SK-N-SH (cell line): ENCODE measurements at regions not wholly inside any gene's neighbourhood (a gene's known extent, or its start where the extent isn't known, plus 50 kb on each side); places are given as distances from the start of the nearest gene placed in this dataset.

ENCODE experiments used
- CTCF ChIA-PET: fragments of 300-600, 350-600 bp; formaldehyde crosslinking; extraction: SDS; loops from one replicate; lab custom pipeline; 2021; lab: Yijun Ruan, JAX
- POLR2A ChIA-PET: fragments of 350-600 bp; sonication (Branson Sonifier 250); formaldehyde crosslinking; extraction: SDS; loops from one replicate; lab custom pipeline; 2020; ENCODE audit warnings: antibody characterized with exemption, inconsistent platforms; lab: Yijun Ruan, JAX
- DNase-seq: peaks from one replicate; pipeline ENCODE4 v3.0.0; 2012
- H2AFZ ChIP-seq: fragments of 200-600 bp; sonication (generic); 2 replicates; pipeline ENCODE4 v1.8.1; 2016; ENCODE audit warnings: antibody characterized with exemption, mild to moderate bottlenecking, low read depth
- H3F3A ChIP-seq: fragments of 200-600 bp; sonication (generic); replicated peaks from 2 replicates; pipeline ENCODE3; 2016; ENCODE audit warnings: antibody characterized with exemption, mild to moderate bottlenecking; ENCODE audit not compliant: insufficient read depth
- H3K27ac ChIP-seq, 2 experiments: fragments of 200-500 bp in 1 of 2; fragments of 200-600 bp in 1 of 2; sonication (Bioruptor generic) in 1 of 2; sonication (generic), shearing (Covaris generic) in 1 of 2; 2 replicates each; pipeline versions ENCODE4 v1.5.1 to v1.6.1; 2014 to 2016; ENCODE audit warnings: low read depth in 2 of 2, inconsistent platforms in 1 of 2, low read length in 1 of 2, mild to moderate bottlenecking in 1 of 2, mixed read lengths in 1 of 2
- H3K27me3 ChIP-seq: fragments of 200-600 bp; sonication (generic), shearing (Covaris generic); 2 replicates; pipeline ENCODE4 v1.6.1; 2016; ENCODE audit warnings: mixed run types; ENCODE audit not compliant: insufficient read depth
- H3K36me3 ChIP-seq, 2 experiments: fragments of 200-500 bp in 1 of 2; fragments of 200-600 bp in 1 of 2; sonication (Bioruptor generic) in 1 of 2; sonication (generic) in 1 of 2; replicated peaks in 1 of 2; 2 replicates each; pipeline versions ENCODE3 to v1.5.1; 2014 to 2016; ENCODE audit warnings: low read length in 1 of 2, mild to moderate bottlenecking in 1 of 2; ENCODE audit not compliant: insufficient read depth in 2 of 2, control insufficient read depth in 1 of 2
- H3K4me1 ChIP-seq, 2 experiments: fragments of 200-500 bp in 1 of 2; fragments of 200-600 bp in 1 of 2; sonication (Bioruptor generic) in 1 of 2; sonication (generic), shearing (Covaris generic) in 1 of 2; 2 replicates each; pipeline versions ENCODE4 v1.5.1 to v1.6.1; 2014 to 2016; ENCODE audit warnings: low read depth in 1 of 2, low read length in 1 of 2, mixed run types in 1 of 2; ENCODE audit not compliant: insufficient read depth in 2 of 2, control insufficient read depth in 1 of 2
- H3K4me2 ChIP-seq: fragments of 200-600 bp; sonication (generic), shearing (Covaris generic); 2 replicates; pipeline ENCODE4 v1.6.1; 2017; ENCODE audit warnings: mixed run types
- H3K4me3 ChIP-seq, 2 experiments: fragments of 200-500 bp in 1 of 2; fragments of 200-600 bp in 1 of 2; sonication (Bioruptor generic) in 1 of 2; sonication (generic), shearing (Covaris generic) in 1 of 2; 2 replicates each; pipeline versions ENCODE4 v1.5.1 to v1.8.1; 2014 to 2016; ENCODE audit warnings: low read depth in 2 of 2, inconsistent platforms in 1 of 2, low read length in 1 of 2, mild to moderate bottlenecking in 1 of 2, mixed read lengths in 1 of 2, moderate library complexity in 1 of 2
- H3K79me2 ChIP-seq: fragments of 200-600 bp; sonication (generic); 2 replicates; pipeline ENCODE4 v1.8.1; 2017; ENCODE audit warnings: mild to moderate bottlenecking; ENCODE audit not compliant: insufficient read depth
- H3K9ac ChIP-seq: fragments of 200-600 bp; sonication (generic); 2 replicates; pipeline ENCODE4 v1.6.1; 2017; ENCODE audit warnings: mixed run types
- H3K9me2 ChIP-seq: fragments of 200-600 bp; sonication (generic); 2 replicates; pipeline ENCODE4 v1.6.1; 2017; ENCODE audit warnings: mixed run types
- H3K9me3 ChIP-seq: fragments of 200-600 bp; sonication (generic); 2 replicates; pipeline ENCODE4 v1.6.1; 2017; ENCODE audit warnings: mixed run types, mild to moderate bottlenecking, moderate library complexity
- H4K20me1 ChIP-seq: fragments of 200-600 bp; sonication (generic); 2 replicates; pipeline ENCODE4 v1.6.1; 2017; ENCODE audit warnings: mild to moderate bottlenecking, mixed run types; ENCODE audit not compliant: insufficient read depth
- CTCF ChIP-seq: fragments of 200-600 bp; sonication (generic); IDR thresholded peaks from 2 replicates; pipeline ENCODE4 v1.6.1; 2017; ENCODE audit warnings: antibody characterized with exemption, mild to moderate bottlenecking, moderate library complexity
- ELF1 ChIP-seq: IDR thresholded peaks from 2 replicates; pipeline ENCODE4 v1.4.0; 2012
- EP300 ChIP-seq, 2 experiments: IDR thresholded peaks; 2 replicates each; pipeline versions ENCODE4 v1.4.0 to v1.6.1; 2012; ENCODE audit warnings: borderline replicate concordance in 1 of 2, low read depth in 1 of 2, low read length in 1 of 2
- EZH2phosphoT487 ChIP-seq: fragments of 200-600 bp; sonication (generic); IDR thresholded peaks from 2 replicates; pipeline ENCODE4 v1.6.1; 2017; ENCODE audit warnings: low read depth, mixed run types, mild to moderate bottlenecking, antibody characterized with exemption, moderate library complexity, borderline replicate concordance
- FOSL2 ChIP-seq: IDR thresholded peaks from 2 replicates; pipeline ENCODE4 v1.4.0; 2012; ENCODE audit warnings: low read depth, mild to moderate bottlenecking, moderate library complexity, borderline replicate concordance
- IRF3 ChIP-seq: fragments of 150-350 bp; IDR thresholded peaks from 2 replicates; pipeline ENCODE4 v1.6.1; 2016; ENCODE audit warnings: mild to moderate bottlenecking, low read depth, low read length
- MEF2A ChIP-seq: IDR thresholded peaks from 2 replicates; pipeline ENCODE4 v1.4.0; 2012; ENCODE audit warnings: low read depth, borderline replicate concordance
- NFIC ChIP-seq: IDR thresholded peaks from 2 replicates; pipeline ENCODE4 v1.4.0; 2012; ENCODE audit warnings: borderline replicate concordance
- POLR2AphosphoS5 ChIP-seq: IDR thresholded peaks from 2 replicates; pipeline ENCODE4 v1.6.1; 2012; ENCODE audit warnings: low read depth, low read length
- RCOR1 ChIP-seq: fragments of 150-350 bp; IDR thresholded peaks from 2 replicates; pipeline ENCODE4 v1.6.1; 2017; ENCODE audit warnings: antibody characterized with exemption, low read length
- RXRA ChIP-seq: IDR thresholded peaks from 2 replicates; pipeline ENCODE4 v1.4.0; 2012; ENCODE audit warnings: low read depth, mild to moderate bottlenecking, borderline replicate concordance
- SIN3A ChIP-seq: IDR thresholded peaks from 2 replicates; pipeline ENCODE4 v1.6.1; 2012; ENCODE audit warnings: low read depth, mild to moderate bottlenecking, low read length, moderate library complexity, borderline replicate concordance
- TAF1 ChIP-seq: IDR thresholded peaks from 2 replicates; pipeline ENCODE4 v1.6.1; 2012; ENCODE audit warnings: low read depth, mild to moderate bottlenecking, low read length, moderate library complexity, borderline replicate concordance
- TCF12 ChIP-seq: IDR thresholded peaks from 2 replicates; pipeline ENCODE4 v1.4.0; 2012
- YY1 ChIP-seq: IDR thresholded peaks from 2 replicates; pipeline ENCODE4 v1.4.0; 2012; ENCODE audit warnings: low read depth, mild to moderate bottlenecking
- WGBS: methylation state at CpG from one replicate; pipeline ENCODE4 v1.1.6; 2017; ENCODE audit warnings: low lambda C conversion rate; 5-methylcytosine and 5-hydroxymethylcytosine counted together
- TF ChIP-seq, protein P1 (sequence below): IDR thresholded peaks from 2 replicates; pipeline ENCODE4 v1.6.1; 2012; ENCODE audit warnings: mild to moderate bottlenecking, low read depth, low read length, moderate library complexity
- TF ChIP-seq, protein P2 (sequence below): fragments of 150-350 bp; IDR thresholded peaks from 2 replicates; pipeline ENCODE4 v1.6.1; 2017; ENCODE audit warnings: antibody characterized with exemption, low read length, low read depth, borderline replicate concordance
- TF ChIP-seq, protein P3 (sequence below): IDR thresholded peaks from 2 replicates; pipeline ENCODE4 v1.4.0; 2012; ENCODE audit warnings: low read depth

GRCh38 chr3:82000350-82000749, 238.9 kb upstream of the GBE1 start:
- Histone ChIP-seq H3K9ac (no peak overlapping the region), H3K4me3 (no peak overlapping the region), H2AFZ (no peak overlapping the region), H3K36me3 (no peaks in the 10 kb centered on the region), H3F3A (no peaks in the 10 kb centered on the region), H3K27me3 (no peaks in the 10 kb centered on the region), H3K9me3 (no peaks in the 10 kb centered on the region), H3K9me2 (no peaks in the 10 kb centered on the region), H3K79me2 (no peaks in the 10 kb centered on the region), H4K20me1 (no peaks in the 10 kb centered on the region), H3K4me1 (peaks cover 0 to 11% of the 10 kb centered on the region in 2 experiments; a peak in 2 of 4 replicates), H3K4me2 (no peak overlapping the region), H3K27ac (no peak overlapping the region)
- no peak for DNase-seq
- 69% methylated on average over 1 of the region's 1 CpG for WGBS
- ChIA-PET CTCF (interaction anchor here (1.0 kb wide), 1 partner anchor 27 kb away, joined by 3 read pairs; no protein-coding TSS in a partner anchor), POLR2A (no interaction called here)
- TF ChIP-seq IRF3: no peak
- TF ChIP-seq, protein P1, sequence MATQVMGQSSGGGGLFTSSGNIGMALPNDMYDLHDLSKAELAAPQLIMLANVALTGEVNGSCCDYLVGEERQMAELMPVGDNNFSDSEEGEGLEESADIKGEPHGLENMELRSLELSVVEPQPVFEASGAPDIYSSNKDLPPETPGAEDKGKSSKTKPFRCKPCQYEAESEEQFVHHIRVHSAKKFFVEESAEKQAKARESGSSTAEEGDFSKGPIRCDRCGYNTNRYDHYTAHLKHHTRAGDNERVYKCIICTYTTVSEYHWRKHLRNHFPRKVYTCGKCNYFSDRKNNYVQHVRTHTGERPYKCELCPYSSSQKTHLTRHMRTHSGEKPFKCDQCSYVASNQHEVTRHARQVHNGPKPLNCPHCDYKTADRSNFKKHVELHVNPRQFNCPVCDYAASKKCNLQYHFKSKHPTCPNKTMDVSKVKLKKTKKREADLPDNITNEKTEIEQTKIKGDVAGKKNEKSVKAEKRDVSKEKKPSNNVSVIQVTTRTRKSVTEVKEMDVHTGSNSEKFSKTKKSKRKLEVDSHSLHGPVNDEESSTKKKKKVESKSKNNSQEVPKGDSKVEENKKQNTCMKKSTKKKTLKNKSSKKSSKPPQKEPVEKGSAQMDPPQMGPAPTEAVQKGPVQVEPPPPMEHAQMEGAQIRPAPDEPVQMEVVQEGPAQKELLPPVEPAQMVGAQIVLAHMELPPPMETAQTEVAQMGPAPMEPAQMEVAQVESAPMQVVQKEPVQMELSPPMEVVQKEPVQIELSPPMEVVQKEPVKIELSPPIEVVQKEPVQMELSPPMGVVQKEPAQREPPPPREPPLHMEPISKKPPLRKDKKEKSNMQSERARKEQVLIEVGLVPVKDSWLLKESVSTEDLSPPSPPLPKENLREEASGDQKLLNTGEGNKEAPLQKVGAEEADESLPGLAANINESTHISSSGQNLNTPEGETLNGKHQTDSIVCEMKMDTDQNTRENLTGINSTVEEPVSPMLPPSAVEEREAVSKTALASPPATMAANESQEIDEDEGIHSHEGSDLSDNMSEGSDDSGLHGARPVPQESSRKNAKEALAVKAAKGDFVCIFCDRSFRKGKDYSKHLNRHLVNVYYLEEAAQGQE: no peak
- TF ChIP-seq, protein P2, sequence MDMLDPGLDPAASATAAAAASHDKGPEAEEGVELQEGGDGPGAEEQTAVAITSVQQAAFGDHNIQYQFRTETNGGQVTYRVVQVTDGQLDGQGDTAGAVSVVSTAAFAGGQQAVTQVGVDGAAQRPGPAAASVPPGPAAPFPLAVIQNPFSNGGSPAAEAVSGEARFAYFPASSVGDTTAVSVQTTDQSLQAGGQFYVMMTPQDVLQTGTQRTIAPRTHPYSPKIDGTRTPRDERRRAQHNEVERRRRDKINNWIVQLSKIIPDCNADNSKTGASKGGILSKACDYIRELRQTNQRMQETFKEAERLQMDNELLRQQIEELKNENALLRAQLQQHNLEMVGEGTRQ: no peak
- no peak for TF ChIP-seq SIN3A
- no peak for TF ChIP-seq NFIC
- no peak for TF ChIP-seq MEF2A
- TF ChIP-seq TAF1: no peak
- TF ChIP-seq EZH2phosphoT487: no peak
- no peak for TF ChIP-seq EP300 (IDR thresholded peaks at IDR 0.05; ENCODE audit: borderline replicate concordance in 1 of 2, low read depth in 1 of 2, low read length in 1 of 2)
- no peak for TF ChIP-seq ELF1

- Histone ChIP-seq H3K4me2 (no peak overlapping the region), H3K9me2 (no peaks in the 10 kb centered on the region), H4K20me1 (no peaks in the 10 kb centered on the region), H3K4me1 (peaks cover 0 to 11% of the 10 kb centered on the region in 2 experiments; a peak in 2 of 4 replicates), H3K9ac (no peak overlapping the region), H3F3A (no peaks in the 10 kb centered on the region), H3K27ac (no peak overlapping the region), H3K9me3 (no peaks in the 10 kb centered on the region), H3K79me2 (no peaks in the 10 kb centered on the region), H3K27me3 (no peaks in the 10 kb centered on the region), H3K4me3 (no peak overlapping the region), H2AFZ (no peak overlapping the region), H3K36me3 (no peaks in the 10 kb centered on the region)
- no peak for DNase-seq
- CTCF ChIA-PET: no interaction called here
- 57% methylated on average over 3 of the region's 3 CpGs for WGBS
- POLR2A ChIA-PET: no interaction called here
- TF ChIP-seq POLR2AphosphoS5 (no peak), RXRA (no peak), YY1 (no peak), SIN3A (no peak), TCF12 (no peak), CTCF (no peak), FOSL2 (no peak), RCOR1 (no peak)
- TF ChIP-seq, protein P3, sequence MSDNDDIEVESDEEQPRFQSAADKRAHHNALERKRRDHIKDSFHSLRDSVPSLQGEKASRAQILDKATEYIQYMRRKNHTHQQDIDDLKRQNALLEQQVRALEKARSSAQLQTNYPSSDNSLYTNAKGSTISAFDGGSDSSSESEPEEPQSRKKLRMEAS: no peak
- TF ChIP-seq, protein P2: no peak
These were observed 237.5 kb upstream of the GBE1 start for GRCh38 chr3:81998907-81999306.
